Activated T-cell treated with anti-CD3 and anti-CD28 coated beads for 24 hours (primary cell): ENCODE measurements at regions not wholly inside any gene's neighbourhood (a gene's known extent, or its start where the extent isn't known, plus 50 kb on each side); places are given as distances from the start of the nearest gene placed in this dataset.
"Not testable (repeated sequence)": the region's sequence is repeated elsewhere in the genome, so short reads cannot be mapped to it uniquely, and the experiment has no call there.

Source experiments
- DNase-seq: peaks from one replicate; pipeline ENCODE4 v3.0.0-alpha.2; 2020; ENCODE audit warnings: low read depth

GRCh38 chr4:77306496-77306895 lies 149.5 kb downstream of the CCNG2 start:
- DNase-seq: no peak

GRCh38 chr4:77308843-77309242 lies 151.8 kb downstream of the CCNG2 start:
- DNase-seq: no peak

DNA sequence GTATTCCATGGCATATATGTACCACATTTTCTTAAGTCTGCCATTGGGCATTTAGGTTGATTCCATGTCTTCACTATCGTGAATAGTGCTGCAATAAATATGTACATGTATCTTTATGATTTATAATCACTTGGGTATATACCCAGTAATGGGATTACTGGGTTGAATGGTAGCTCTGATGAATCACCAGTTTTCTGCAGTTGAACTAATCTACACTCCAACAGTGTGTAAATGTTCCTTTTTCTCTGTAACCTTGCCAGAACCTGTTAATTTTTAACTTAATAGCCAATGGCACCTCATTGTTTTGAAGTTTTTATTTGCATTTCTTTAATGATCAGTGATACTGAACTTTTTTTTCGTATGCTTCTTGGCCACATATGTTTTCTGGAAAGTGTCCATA lies 152.5 kb downstream of the CCNG2 start:
- no peak for DNase-seq

DNA sequence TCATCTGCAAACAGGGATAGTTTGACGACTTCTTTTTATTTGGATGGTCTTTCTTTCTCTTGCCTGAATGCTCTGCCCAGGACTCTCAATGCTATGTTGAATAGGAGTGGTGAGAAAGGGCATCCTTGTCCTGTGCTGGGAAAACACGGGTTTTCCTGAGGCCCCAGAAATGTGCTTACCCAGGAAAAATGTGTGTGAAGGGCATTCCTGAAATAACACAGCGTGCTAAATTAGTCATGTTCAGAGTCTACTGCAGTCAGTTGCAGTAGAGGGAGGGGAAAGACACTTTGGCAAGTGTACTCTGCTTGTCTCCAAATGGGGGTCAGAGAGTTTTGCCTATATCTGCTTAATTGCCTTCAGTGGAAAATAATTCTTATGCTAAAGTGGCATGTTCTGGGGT lies 153.9 kb downstream of the CCNG2 start:
- no peak for DNase-seq

- DNase-seq: no peak
Measured at GRCh38 chr4:77314697-77315096, 157.7 kb downstream of the CCNG2 start.

- no peak for DNase-seq
Measured at GRCh38 chr4:77327151-77327550, 170.1 kb downstream of the CCNG2 start.

- no peak for DNase-seq
Measured at GRCh38 chr4:77332696-77333270, 175.8 kb downstream of the CCNG2 start.

DNA sequence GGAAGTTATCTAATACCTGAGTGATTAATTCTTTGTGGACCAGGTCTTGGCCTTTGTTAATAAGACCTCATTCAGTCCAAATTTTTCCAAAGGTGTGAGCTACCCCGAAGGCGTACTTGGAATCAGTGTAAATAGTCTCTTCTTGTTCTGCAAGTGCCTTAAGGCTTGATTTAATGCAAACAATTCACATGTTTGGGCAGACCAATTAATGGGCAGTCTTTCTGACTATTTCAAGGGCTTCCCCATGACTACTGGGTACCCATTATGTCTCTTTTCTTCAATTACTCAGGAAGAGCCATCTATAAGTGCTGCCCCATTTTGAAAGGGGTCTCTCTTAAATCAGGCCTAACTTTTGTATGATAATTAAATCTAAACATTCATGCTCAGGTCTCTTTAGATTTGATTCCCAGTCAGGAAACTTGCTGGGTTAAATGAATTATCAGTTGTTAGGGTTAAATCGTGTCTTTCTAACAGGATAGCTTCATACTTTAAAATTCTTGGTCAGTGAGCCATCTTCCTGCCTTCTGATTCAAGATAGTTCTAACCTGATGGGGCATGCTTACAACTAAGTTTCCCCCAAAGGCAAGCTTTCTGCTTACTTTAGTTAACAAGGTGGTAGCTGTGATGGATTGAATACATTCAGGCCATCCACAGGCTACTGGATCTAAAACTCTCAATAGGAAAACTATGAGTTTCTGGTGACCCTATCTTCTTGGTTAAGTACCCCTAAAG lies 179.6 kb downstream of the CCNG2 start:
- no peak for DNase-seq

GRCh38 chr4:77342170-77342810 lies 185.3 kb downstream of the CCNG2 start:
- no peak for DNase-seq

GRCh38 chr4:77344001-77344400 lies 187.0 kb downstream of the CCNG2 start:
- DNase-seq: no peak

DNA sequence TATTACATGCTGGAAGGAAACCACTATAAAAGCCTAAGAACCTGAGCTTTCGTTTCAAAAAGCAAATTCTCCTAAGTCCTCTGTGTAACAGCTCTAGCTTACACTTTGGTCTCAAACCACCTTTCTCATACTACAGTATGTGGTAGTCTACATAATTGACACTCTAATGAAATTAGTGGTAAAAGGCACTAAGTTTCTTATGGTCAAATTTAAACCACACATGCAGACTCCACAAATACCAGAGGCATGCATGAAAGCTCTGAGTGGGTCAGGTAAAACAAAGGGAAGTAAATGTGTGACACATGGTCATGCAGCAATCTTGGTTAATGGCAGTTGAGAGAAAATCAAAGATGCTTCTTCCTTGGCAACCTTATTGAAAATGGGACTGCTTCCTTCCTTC lies 187.8 kb downstream of the CCNG2 start:
- no peak for DNase-seq

DNA sequence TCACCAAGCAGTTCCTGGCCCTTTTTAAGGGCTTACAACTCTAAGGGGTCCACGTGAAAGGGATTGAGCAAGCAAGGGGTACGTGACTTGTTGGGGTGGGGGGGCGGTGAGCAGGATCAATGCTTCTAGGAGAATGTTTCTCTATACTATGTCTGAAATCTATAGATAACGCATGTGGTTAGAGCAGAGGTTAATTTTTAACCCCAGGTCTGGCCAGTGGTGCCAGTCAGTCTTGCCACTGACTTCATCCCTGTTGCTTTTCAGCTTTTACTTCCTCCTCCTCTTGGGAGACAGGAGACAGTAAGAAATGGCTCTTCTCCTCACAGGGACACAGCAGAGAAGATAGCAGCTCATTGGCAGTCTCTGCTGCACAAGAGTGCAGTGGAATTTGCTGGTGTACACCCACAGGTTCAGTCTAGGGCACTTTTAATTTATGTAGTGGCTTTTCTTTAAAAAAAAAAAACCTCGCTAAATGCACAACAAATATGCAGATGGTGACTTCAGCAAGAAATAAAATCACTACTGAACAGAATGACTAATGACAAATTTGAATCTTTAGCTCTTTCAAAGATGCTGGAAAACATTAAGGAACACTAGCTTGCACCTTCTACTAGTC lies 190.5 kb downstream of the CCNG2 start:
- DNase-seq: no peak

DNA sequence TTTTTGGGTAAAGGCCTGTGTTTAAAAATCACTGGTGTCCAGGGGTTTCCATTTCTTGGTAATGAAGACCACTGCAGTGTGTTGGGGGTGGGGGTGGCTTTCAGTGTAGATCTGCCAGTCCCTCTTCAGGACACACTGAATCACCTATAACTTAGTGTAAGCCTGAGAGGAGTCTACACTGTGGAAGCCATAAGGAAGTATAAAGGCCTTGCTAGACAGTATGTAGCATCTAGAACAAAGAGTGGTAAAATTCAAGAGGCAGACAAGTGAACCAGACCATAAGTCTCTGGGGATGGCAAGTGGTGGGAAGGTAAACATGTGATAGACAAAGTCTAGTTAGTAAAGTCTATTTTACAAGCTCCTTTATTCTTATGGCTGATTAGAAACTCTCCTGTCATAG lies 191.8 kb downstream of the CCNG2 start:
- DNase-seq: no peak

DNA sequence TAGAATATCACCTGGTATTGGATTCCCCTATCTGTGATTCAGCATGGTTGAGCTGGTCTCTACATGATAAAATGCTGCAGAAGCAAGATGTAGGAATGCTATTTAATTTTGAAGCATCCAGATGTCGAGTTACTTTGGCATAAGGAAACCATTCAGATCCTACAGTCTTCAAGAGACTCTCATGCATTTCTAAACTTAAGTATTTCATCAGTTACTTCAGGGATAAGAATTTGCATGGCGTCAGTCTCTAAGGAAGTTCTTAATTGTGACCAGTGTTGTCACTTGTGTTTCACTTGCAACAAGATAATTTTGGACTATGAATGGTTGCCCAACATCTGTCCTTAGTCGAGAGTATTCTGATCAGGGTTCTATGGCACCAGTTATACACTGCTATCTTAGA lies 192.4 kb downstream of the CCNG2 start:
- no peak for DNase-seq

DNA sequence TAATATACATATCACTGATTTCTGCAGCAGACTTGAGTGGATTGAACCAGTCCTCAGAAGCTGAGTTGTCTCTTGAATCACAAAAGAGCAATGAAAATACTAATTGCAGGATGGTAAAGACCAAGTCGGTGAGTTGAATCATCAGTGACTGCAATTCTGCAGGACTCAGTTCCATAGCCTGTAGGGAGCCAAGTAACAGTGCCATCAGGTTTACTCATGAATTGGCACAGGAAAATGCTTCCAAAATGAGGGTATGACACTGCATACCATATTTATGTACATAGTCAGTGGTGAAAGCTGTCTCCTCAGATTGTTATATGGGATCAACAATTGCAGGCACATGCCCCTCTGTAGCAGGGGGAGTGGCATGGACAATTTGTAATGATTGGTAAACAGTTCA lies 192.8 kb downstream of the CCNG2 start:
- no peak for DNase-seq

GRCh38 chr4:77352192-77352591 lies 195.2 kb downstream of the CCNG2 start:
- no peak for DNase-seq

- DNase-seq: not testable (repeated sequence)
Measured at GRCh38 chr4:77353724-77354315, 196.8 kb downstream of the CCNG2 start.

GRCh38 chr4:77354550-77354949 lies 197.5 kb downstream of the CCNG2 start:
- DNase-seq: no peak

GRCh38 chr4:77355731-77356130 lies 198.7 kb downstream of the CCNG2 start:
- DNase-seq: no peak

GRCh38 chr4:77358315-77358928 lies 201.4 kb downstream of the CCNG2 start:
- DNase-seq: no peak

DNA sequence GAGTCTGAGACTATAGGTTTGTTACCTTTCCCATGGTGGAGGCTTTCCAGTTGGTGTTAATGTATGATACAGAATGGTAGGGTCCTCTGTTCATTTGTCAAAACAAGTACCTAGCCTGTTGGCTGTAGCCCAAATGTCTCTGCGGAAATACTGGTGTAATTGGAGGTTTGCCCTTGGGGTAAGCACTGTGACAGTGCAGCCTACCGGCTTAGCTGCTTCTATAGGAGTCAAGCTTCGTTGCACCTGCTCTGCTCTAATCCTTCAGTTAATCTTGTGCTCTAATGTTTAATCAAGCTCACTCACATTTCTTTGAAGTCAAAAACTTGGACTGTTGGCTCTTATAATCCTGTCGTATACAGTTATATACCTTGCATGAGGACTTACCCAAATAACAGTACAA lies 203.4 kb downstream of the CCNG2 start:
- DNase-seq: no peak

DNA sequence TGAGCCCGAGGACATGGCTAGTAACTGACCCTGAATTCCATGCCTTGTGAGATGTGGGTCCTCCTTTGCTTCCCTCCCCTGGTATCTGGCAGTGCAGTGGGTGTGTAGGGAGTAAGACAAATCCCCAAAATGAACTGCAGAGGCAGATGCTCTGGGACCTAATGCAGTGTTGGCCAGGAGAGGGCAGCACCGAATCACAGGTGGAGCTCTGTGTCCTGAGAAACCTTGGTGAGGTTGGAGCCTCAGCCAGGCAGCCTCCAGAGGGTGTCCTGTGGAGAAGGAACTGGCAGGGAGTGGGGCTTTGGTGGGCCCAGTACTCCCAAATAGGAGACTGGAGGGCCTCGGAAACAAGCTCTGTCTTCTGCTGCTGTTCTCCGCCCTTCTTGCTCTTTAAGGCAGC lies 209.9 kb downstream of the CCNG2 start:
- not testable (repeated sequence) for DNase-seq
